ENCODE measurements at regions not wholly inside any gene's neighbourhood (a gene's known extent, or its start where the extent isn't known, plus 50 kb on each side); places are given as distances from the start of the nearest gene placed in this dataset.

DNA sequence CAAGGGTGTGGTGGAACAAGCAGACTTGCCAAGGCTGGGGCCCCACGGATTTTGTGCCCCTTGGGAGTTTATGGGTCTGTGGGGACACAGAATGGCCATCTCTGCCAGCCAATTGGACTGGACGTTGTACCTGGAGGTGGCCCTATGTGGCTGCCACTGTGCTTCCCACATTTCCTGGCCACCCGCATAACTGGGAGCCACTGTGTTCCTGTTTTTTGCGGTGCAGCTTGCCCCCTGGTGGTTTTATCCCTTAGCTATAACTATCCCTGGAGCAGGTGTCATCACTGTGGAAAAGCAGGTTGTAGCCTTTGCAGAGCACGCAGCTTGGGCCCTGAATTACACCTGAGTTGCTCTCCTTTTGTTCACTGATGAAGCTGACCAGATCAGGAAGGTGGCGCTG is 306.3 kb downstream of the ZPLD1 start:
- in situ Hi-C loops (cut with MboI; ENCODE audit: low sequenced_read_pairs), result loop anchor here (25.0 kb wide), 1 partner anchor 929 kb away; no protein-coding TSS in a partner anchor

DNA sequence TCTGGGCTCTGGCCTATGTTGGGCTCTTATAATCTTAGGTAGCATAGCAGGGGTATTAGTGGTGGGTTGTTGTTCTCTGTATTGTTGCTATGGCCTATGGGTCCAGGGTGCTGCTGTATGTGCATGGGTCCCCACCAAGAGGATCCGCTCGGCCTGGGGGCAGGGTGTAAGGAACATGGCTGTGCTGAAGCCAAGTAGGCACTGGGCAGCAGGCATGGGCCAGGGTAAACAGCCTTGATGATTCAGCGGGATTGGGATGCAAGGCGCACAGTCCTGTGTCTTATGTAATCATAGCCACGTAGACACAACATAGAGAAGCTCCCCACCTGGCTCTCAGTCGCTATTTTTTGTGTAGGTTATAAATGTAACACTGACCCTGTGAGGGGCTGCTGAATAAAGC is 306.9 kb downstream of the ZPLD1 start:
- in situ Hi-C loops (cut with MboI; ENCODE audit: low sequenced_read_pairs), result loop anchor here (25.0 kb wide), 1 partner anchor 929 kb away; no protein-coding TSS in a partner anchor

DNA sequence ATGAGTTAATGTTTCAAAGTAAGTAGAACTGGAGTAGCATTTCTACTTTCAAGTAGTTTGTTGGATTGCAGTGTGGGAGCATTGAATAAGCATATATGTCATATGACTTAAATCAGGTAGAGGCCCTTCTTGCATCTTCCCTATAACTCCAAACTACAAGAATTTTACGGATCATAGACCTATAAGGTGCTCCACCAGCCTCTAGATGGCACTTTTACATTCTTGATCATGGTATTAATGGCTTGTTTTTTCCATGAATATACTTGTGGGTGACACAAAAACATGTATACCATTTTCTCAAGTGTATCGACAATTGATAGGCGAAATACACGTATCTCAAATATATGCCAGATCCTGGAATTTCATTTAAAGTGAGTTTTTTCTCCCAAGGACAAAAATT is 311.1 kb downstream of the ZPLD1 start:
- in situ Hi-C loops (cut with MboI; ENCODE audit: low sequenced_read_pairs), result loop anchor here (25.0 kb wide), 1 partner anchor 934 kb away; no protein-coding TSS in a partner anchor

DNA sequence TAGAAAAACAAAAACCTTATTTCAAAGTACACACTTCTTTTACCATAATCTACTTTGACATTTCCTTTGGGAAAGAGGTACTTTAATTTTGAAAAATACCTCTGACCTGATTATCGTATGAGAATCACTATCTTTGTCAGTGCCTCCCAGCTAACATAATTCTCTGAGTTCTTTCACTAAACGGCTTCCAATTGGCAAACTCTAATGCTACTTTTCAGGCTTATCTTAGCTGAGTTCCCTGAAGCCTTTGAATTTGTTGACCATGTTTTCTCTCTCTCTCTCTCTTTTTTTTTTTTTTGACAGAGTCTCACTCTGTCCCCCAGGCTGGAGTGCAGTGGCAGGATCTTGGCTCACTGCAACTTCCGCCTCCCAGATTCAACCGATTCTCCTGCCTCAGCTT is 312.8 kb downstream of the ZPLD1 start:
- in situ Hi-C loops (cut with MboI; ENCODE audit: low sequenced_read_pairs), result loop anchor here (25.0 kb wide), 1 partner anchor 935 kb away; no protein-coding TSS in a partner anchor

DNA sequence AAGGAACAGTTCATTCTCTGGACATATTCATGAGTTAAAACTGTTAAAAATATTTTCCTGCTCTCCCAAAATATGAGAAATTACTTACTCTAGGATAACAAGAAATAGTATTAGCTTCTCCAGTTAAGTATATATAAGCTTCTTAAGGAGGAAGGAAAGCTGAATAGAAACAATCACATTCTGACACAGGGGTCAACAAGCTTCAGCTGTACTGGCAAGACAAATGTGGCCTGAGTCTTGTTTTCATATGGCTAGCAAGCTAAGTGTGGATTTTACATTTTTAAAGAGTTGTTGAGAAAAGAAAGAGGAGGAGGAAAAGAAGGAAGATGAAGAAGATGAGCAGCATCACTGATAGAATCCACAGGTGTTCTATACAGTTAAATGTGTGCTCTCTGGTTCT is 313.8 kb downstream of the ZPLD1 start:
- in situ Hi-C loops (cut with MboI; ENCODE audit: low sequenced_read_pairs), result loop anchor here (25.0 kb wide), 1 partner anchor 936 kb away; no protein-coding TSS in a partner anchor

DNA sequence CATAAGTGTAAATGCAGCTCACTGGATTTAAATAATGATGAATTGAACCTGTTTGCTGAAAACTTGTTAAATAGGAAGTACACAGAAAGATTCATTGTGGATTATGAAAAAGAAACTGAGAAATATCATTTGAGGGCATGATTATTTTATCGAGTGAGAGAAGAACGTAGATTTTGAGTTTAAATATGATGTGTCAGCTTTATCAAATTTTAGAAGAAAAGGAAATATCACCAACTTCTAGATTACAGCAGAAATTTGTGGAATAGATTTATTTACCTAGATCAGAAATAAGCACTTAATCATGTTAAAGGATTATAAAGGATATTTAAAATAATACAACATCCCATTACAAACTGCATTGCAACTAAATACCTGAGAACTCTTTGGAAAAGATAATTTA is 315.5 kb downstream of the ZPLD1 start:
- in situ Hi-C loops (cut with MboI; ENCODE audit: low sequenced_read_pairs), result no loop called here

DNA sequence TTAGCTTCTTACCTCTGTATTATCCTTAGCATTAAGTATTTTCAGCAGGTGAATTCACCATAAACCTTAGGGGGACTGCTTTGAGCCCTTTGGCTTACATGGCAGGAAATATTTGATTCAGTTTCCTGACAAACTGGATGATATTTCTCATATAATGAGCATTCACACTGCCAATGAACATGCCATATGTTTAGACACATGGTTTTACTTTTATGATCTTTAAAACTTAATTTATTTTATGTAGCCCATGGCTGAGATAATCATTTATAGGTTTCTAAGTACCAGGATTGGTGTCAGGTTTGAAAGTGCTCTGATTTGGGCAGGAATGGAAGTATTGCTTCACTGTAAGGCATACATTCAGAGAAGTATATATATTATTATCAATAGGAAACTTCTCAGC is 319.1 kb downstream of the ZPLD1 start:
- in situ Hi-C loops (cut with MboI; ENCODE audit: low sequenced_read_pairs), result no loop called here

DNA sequence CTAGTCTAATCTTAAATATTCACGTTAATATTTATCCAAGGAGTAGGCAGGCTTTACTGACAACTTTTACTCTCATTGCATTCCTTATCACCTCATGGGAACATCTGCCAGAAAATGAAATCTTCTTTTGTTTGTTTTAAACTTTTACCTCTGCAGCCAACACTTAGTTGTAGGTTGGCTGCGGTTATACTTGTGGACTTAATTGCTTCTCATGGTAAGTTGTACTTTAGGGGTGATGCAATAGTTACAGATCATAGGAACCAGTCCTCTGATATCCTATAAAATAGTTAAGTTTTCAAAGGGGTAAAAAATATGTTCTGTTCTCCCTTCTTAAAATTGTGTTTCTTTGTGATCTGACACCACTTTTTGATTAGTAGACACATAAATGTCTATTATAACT is 321.9 kb downstream of the ZPLD1 start:
- in situ Hi-C loops (cut with MboI; ENCODE audit: low sequenced_read_pairs), result no loop called here

DNA sequence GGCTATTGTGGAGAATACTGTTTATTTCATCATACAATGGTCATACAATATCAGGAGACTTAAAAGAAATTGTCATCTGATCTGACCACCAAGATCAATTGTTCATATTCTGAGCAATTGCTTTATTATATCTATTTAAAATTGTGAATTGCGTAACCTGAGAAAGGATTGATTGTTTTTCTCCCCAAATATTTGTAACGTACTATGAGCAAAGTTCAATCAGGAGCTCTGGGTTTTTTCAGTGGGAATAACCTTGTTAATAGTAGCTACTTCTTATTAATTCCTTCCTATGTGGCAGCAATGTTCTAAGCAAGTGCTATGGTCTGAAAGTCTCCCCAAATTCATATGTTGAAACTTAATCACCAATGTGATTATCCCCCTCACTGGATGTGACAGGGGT is 323.1 kb downstream of the ZPLD1 start:
- in situ Hi-C loops (cut with MboI; ENCODE audit: low sequenced_read_pairs), result no loop called here

DNA sequence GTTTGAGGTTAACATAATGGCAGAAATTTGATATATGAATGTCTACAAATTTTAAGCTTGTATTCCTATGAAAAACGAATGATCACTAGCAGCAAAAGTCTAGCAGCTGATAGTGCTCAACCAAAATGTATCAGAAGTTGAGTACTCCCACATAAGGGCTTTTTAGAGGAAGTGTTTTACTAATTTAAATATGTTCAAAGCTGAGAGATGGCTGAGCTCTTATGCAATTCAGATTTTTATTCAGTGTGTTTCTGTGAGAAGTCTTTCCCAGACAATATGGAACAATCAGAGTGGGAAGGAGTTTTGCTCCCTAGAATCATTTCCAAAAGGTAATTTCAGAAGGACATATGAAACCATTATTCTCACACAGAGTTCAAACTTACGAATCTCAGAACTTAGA is 327.0 kb downstream of the ZPLD1 start:
- in situ Hi-C loops (cut with MboI; ENCODE audit: low sequenced_read_pairs), result no loop called here

DNA sequence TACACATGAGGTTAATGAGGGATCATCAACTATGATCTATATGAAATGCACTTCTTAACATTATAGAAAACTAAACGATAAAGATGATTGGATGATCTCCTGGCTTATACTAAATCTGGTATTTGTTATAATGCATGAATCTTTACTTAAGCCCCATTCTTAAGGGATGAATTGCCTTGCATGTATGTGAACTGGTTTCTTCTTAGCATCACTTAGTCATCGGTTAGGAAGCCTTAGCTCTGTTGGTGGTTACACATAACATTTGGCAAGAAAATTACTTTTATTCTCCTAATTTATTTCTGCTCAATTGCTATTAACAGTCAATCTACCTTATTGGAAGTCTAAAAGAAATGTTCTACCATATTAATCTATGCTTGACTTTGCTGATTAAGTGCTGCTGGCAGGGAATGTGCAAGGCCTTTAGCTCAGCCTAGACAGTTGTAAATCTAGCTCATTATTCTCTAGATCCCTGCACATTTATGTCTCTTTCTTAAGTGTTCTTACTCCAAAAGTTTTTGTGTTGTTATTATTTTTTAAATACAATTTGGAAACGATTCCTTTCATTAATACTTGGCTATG is 356.0 kb downstream of the ZPLD1 start:
- in situ Hi-C loops (cut with MboI; ENCODE audit: low sequenced_read_pairs), result no loop called here

DNA sequence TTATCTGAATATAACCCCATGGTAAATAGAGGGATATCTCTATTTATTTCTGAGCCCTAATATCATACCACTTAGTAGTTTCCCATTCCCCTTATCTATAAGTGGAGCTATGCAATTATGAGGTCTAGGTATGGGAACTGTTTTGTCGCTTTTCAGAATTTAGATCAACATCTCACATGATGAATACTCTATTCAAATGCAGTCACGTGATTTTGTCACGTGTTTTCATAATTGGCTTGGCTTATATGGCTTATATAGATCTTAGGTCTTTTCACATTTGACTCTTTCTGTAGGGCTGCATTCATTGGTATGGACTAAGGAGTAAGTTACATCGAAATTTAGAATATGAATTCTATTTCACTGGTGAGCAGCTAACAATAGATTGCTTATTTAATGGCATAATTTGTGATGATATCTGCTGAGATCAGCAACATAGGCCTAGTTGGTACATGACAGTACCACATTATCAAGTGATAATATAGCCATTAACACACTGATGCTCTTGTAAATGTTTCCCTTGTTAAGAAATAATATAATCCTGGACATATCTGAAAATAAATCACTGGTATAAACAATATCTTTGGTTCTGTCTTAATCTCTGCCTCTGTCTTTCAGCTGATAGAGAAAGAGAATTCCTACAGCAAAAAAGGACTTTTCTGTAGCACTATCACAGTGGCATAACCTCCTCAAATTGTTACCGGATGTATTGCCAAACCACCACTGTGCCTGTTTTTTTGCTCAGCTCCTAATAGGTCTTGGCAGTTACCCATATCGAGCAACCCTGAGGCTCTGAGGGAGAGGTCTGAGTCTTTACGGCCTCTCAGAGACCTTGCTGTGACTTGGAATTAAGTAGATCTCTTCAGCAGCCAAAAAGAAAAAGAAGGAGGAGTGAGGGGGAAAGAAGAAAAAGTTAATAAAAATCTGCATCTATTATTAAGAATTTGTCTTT is 357.1 kb downstream of the ZPLD1 start:
- in situ Hi-C loops (cut with MboI; ENCODE audit: low sequenced_read_pairs), result no loop called here

DNA sequence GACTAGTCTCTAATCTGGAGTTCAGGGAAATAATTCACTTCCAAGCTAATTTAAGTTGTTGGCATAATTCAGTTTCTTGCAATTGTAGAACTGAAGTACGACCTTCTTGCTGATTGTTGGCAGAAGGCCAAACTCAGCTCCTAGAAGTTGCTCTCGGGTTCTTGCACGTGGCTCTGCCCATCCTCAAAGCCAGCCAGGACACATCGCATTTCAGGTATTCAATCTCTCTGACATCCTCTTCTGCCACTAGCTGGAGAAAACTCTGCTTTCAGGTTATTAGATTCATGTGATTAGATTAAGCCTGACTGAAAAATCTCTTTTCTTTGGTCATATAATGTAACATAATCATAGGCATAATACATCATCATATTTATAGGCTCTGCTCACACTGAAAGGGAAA is 362.0 kb downstream of the ZPLD1 start:
- in situ Hi-C loops (cut with MboI; ENCODE audit: low sequenced_read_pairs), result no loop called here

DNA sequence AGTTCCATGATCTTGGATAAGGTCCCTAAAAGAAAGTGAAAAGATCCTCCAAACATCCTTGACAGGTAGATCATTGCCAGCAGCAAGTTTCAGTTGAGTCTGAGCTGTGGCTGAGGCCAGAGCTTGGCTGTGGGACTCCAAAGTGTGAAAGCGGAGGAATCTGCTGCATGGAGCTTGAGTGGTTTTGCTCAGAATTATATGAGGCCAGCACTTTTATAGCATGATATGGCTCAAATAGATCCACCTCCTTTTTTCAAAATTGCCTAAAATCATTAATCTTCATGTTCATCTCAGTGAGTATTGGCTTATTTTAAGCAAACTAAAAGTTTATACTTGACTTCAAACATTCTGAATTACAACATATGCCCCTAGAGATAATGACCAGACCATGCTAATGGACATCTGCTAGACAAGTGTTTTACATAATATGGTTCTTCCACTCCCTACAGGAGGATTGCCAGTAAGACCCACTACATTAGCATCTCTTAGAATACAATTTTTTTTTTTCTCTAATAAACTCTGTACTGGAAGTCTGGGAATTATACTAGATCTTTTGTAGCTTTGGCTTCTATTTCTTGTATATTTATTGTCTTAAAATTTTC is 368.1 kb downstream of the ZPLD1 start:
- in situ Hi-C loops (cut with MboI; ENCODE audit: low sequenced_read_pairs), result no loop called here

DNA sequence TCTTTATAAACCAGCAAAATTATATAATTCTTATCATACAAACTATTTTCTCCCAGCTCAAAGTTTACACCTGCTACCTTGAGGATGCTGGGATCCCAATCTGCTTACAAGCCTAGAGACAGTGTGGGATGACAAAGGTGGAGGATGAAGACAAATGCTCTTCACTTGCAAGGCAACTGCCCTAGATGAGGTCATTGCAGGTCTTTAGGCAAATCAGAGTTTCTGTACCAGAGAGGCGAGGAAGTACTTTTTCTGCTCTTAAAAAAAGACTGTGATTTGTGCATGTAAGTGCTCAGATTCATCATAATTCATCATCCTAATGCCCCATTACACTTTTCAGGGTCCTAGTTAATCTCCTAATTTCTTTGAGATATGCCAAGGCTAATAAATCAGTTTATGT is 376.1 kb downstream of the ZPLD1 start:
- in situ Hi-C loops (cut with MboI; ENCODE audit: low sequenced_read_pairs), result no loop called here

DNA sequence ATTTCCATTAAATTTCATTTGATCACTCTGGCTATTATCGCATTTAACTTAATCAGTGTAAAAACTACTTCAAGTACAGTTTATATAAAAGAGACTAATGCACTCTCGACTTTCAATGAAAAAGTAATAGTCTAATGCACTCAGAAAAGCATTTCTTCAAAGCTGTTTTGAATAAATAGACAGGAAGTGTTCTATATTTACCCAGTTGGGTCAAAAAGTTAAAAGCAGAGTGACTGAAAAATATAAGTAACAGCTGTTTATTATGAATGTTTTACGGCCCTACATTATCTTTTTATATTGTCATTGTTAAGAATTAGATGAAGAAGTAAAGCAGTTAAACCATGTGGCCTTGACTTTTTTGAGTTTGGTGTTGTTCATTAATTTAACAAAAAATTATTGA is 391.8 kb downstream of the ZPLD1 start:
- in situ Hi-C loops (cut with MboI; ENCODE audit: low sequenced_read_pairs), result no loop called here

DNA sequence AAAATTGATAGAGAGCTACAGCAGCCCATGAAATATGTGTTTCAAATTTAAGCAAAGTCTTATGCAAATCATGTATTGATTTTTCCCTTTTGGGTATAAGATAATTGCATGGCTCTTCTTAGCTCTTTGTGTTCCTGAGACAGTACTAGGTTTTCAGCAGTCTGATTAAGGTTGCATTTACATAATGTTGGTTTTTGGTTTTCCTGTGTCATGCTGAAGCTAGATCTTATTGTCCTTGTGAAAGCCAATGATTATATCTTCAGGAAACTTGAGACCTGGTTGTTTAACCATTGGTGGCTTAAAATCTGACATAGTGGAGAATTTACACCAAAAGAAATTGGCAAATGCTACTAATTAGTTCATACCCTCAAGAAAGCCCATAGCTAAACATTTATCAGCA is 392.6 kb downstream of the ZPLD1 start:
- in situ Hi-C loops (cut with MboI; ENCODE audit: low sequenced_read_pairs), result no loop called here

DNA sequence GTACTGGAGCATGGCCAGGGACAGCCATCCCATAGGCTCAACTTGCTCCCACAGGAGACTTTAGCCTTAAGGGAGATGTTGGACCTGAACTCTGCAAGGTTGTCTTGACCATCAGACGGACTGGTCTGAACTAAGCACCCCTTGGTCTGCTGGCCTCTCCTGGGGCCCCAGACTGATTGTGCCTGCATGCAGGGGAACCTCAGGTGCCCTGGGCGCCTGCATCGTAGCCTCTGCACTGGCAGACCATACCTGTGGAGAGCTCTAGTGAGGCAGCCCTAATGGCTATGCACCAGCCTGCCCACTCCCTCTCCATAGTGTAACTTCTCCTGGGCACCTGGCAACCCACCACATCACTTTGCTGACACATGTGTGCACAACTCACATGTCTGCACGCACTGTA is 395.6 kb downstream of the ZPLD1 start:
- in situ Hi-C loops (cut with MboI; ENCODE audit: low sequenced_read_pairs), result no loop called here

DNA sequence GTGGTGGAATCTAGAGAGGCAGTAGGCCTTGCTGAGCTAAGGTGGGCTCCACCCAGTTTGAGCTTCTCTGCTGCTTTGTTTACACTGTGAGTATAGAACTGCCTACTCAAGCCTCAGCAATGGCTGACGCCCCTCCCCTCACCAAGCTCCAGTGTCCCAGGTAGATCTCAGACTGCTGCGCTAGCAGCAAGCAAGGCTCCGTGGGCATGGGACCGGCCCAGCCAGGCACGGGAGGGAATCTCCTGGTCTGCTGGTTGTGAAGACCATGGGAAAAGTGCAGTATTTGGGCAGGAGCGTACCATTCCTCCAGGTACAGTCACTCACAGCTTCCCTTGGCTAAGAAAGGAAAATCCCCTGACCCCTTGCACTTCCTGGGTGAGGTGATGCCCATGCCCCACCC is 407.1 kb downstream of the ZPLD1 start:
- in situ Hi-C loops (cut with MboI; ENCODE audit: low sequenced_read_pairs), result no loop called here

DNA sequence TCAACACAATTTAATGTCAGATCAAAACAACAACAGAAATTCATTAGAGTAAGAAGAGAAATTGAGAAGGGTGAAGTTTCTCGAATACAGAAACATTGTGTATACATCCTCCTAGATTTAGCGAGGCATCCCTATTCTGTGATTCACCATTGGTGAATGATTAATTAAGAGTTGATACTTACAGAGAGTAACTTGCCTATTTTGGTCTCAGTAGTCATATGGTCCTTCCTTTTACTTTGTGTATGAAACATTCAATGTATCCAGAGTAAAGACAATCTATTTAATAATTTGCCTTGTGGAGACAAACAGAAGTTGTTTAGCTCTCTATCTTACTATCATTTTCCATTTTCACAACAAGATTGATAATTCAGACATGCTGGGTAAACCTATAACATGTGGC is 432.0 kb downstream of the ZPLD1 start:
- in situ Hi-C loops (cut with MboI; ENCODE audit: low sequenced_read_pairs), result no loop called here

DNA sequence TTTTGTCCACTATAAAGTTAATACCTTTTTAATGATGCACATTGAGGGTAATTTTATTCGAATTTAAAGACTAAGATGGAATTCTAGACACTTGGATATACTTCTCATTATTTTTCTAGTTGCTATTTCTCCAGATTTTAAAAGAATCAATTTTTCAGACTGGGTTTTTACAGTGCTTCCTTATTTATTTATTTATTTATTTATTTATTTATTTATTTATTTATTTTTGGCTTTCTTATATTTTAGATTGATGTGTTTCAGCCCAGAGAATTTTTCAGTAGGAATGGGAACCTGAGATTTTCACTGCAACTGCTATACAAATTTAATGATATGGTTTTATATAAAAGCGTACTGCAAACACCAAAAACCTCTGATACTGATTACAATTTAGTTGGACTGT is 448.7 kb downstream of the ZPLD1 start:
- in situ Hi-C loops (cut with MboI; ENCODE audit: low sequenced_read_pairs), result no loop called here

DNA sequence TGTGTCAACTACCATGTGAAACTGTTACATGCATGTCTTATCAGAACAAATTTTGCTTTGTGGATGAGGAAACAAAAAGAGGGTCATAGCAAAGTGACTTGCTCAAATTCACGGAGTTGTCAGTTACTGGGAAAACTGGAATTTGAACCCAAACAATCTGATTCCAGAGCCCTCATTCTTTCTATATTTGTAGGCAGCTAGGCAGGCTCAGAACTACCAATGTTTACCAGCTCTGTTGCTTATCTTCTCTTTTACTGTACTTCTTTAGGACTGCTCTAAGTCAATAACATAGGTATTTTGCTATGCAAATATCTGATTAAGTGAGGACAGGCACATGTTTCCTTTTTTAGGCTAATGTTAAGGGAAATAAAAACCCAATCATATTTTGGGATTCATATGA is 450.5 kb downstream of the ZPLD1 start:
- in situ Hi-C loops (cut with MboI; ENCODE audit: low sequenced_read_pairs), result no loop called here
